BE2C (cell line): ENCODE measurements at regions not wholly inside any gene's neighbourhood (a gene's known extent, or its start where the extent isn't known, plus 50 kb on each side); places are given as distances from the start of the nearest gene placed in this dataset.

Source experiments
- DNase-seq: peaks from one replicate; pipeline ENCODE4 v3.0.0-alpha.2; 2020
- H3K27me3 ChIP-seq: fragments of 250-450 bp; sonication (Bioruptor Pico); 2 replicates; pipeline ENCODE4 v1.5.1; 2020; ENCODE audit warnings: mild to moderate bottlenecking
- H3K36me3 ChIP-seq: fragments of 250-450 bp; sonication (Bioruptor Pico); 2 replicates; pipeline ENCODE4 v1.5.1; 2020; ENCODE audit warnings: mild to moderate bottlenecking
- H3K4me1 ChIP-seq: fragments of 250-450 bp; sonication (Bioruptor Pico); 2 replicates; pipeline ENCODE4 v1.5.1; 2020
- H3K4me3 ChIP-seq: 2 replicates; pipeline ENCODE4 v1.5.1; 2011; ENCODE audit warnings: low read depth, low read length
- H3K9me3 ChIP-seq: fragments of 250-450 bp; sonication (Bioruptor Pico); 2 replicates; pipeline ENCODE4 v1.5.1; 2020
- CTCF ChIP-seq: IDR thresholded peaks from 2 replicates; pipeline ENCODE4 v1.5.1; 2012; ENCODE audit warnings: mild to moderate bottlenecking, low read depth, low read length

- TF ChIP-seq CTCF = no peak
- Histone ChIP-seq H3K36me3 (no peaks in the 10 kb centered on the region), H3K9me3 (no peaks in the 10 kb centered on the region), H3K4me3 (no peak overlapping the region), H3K4me1 (no peaks in the 10 kb centered on the region), H3K27me3 (no peaks in the 10 kb centered on the region)
- no peak for DNase-seq
Observed at GRCh38 chr5:155923784-155924183, 403.2 kb upstream of the SGCD start.

GRCh38 chr5:155926031-155926430 lies 400.9 kb upstream of the SGCD start:
- no peaks in the 10 kb centered on the region for H3K36me3 ChIP-seq
- H3K4me1 ChIP-seq = no peaks in the 10 kb centered on the region
- no peak for DNase-seq
- H3K9me3 ChIP-seq = no peaks in the 10 kb centered on the region
- TF ChIP-seq CTCF = no peak
- no peaks in the 10 kb centered on the region for H3K27me3 ChIP-seq
- no peak overlapping the region for H3K4me3 ChIP-seq

- no peak for DNase-seq
- Histone ChIP-seq H3K27me3 (no peaks in the 10 kb centered on the region), H3K9me3 (no peaks in the 10 kb centered on the region), H3K4me3 (no peak overlapping the region), H3K4me1 (no peaks in the 10 kb centered on the region), H3K36me3 (no peaks in the 10 kb centered on the region)
- TF ChIP-seq CTCF = no peak
Observed at GRCh38 chr5:155926766-155927165, 400.2 kb upstream of the SGCD start.

- no peak for TF ChIP-seq CTCF
- no peak for DNase-seq
- Histone ChIP-seq H3K4me3 (no peak overlapping the region), H3K27me3 (no peaks in the 10 kb centered on the region), H3K9me3 (no peaks in the 10 kb centered on the region), H3K4me1 (no peaks in the 10 kb centered on the region), H3K36me3 (no peaks in the 10 kb centered on the region)
Observed at GRCh38 chr5:155929112-155929511, 397.9 kb upstream of the SGCD start.

- no peak for DNase-seq
- Histone ChIP-seq H3K36me3 (no peaks in the 10 kb centered on the region), H3K27me3 (no peaks in the 10 kb centered on the region), H3K4me1 (no peaks in the 10 kb centered on the region), H3K4me3 (no peak overlapping the region), H3K9me3 (no peaks in the 10 kb centered on the region)
- no peak for TF ChIP-seq CTCF
Observed at GRCh38 chr5:155934964-155935363, 392.0 kb upstream of the SGCD start.

GRCh38 chr5:155935723-155936122 lies 391.2 kb upstream of the SGCD start:
- Histone ChIP-seq H3K4me1 (no peaks in the 10 kb centered on the region), H3K36me3 (no peaks in the 10 kb centered on the region), H3K27me3 (no peaks in the 10 kb centered on the region), H3K9me3 (no peaks in the 10 kb centered on the region), H3K4me3 (no peak overlapping the region)
- DNase-seq = no peak
- TF ChIP-seq CTCF = no peak
